ENCODE measurements at regions not wholly inside any gene's neighbourhood (a gene's known extent, or its start where the extent isn't known, plus 50 kb on each side); places are given as distances from the start of the nearest gene placed in this dataset.

- no peak for DNase-seq
Observed at GRCh38 chr10:10385831-10386230, 631.8 kb upstream of the CELF2 start.

- no peak for DNase-seq
Observed at GRCh38 chr10:10389182-10389581, 628.5 kb upstream of the CELF2 start.

- no peak for DNase-seq
Observed at GRCh38 chr10:10392511-10392910, 625.2 kb upstream of the CELF2 start.

DNA sequence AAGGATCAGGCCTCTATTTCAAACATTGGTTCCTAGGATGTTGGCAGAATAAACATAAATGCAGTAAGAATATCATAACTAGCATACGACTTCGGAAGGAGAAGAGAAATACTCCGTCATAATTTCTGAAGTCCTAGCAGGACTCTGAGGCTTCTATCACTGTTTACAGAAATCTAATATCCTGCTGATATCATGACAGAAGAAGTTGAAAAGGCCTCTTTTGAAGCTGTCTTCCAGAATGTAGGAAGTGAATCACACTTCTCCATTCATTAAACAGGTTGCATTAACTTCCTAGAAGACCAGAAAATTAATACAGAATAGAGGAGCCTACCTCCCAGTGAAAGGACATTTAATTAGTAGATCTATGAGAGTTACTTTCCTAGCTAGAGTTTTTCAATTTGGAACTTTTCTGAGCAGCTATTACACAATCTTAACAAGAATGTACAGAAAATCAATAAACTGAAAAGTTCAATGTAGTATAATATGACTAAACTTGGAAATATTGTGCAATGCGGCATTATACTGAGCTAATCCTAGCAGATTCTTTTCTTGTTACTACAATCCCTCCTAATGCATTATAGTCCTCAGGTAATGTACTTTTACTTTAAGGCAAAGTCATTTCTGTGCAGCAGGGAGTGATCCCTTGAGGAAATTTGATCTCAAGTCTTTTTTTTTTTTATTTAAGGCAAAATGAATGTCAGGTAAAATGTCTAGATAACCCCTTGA is 622.6 kb upstream of the CELF2 start:
- no peak for DNase-seq

DNA sequence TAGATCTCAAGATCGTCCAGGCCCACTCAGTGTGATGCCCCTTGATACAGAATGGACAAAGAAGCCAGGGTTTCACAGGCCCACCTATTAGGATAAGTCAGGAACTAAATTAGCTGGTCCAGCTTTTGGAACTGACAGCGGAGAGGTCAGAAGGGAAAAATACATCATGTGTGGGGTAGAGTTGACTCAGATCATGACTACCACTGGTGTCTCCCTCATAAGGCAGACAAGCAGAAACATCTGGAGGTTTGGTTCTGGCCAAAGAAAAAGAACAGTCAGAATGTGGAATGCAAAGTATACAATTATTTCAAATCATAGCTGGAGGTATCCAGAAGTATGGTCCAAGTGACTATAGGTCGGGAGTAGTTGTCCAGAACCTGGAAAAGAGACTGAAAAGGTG is 621.1 kb upstream of the CELF2 start:
- DNase-seq, result no peak

GRCh38 chr10:10397906-10398305 is 619.8 kb upstream of the CELF2 start:
- no peak for DNase-seq

DNA sequence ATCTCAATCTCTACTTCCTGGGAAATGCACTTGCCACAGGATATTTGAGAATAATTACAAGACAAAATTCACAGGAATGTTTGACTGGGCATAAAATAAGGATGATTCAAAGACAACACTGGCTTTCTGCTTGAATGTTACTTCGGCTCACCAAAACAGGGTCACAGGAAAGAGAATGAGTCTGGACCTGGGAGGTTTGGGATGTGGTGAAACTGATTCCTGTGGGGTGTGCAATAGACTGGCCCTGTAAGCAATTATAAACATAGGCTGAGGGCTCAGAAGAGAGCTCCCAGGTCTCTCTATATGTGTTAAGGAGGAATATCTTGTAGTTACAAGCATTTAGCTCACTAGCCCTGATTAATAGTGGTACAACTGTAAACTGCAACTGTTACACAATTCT is 613.9 kb upstream of the CELF2 start:
- DNase-seq, result no peak

GRCh38 chr10:10417671-10418070 is 600.0 kb upstream of the CELF2 start:
- DNase-seq, result no peak

GRCh38 chr10:10418387-10418786 is 599.3 kb upstream of the CELF2 start:
- no peak for DNase-seq

DNA sequence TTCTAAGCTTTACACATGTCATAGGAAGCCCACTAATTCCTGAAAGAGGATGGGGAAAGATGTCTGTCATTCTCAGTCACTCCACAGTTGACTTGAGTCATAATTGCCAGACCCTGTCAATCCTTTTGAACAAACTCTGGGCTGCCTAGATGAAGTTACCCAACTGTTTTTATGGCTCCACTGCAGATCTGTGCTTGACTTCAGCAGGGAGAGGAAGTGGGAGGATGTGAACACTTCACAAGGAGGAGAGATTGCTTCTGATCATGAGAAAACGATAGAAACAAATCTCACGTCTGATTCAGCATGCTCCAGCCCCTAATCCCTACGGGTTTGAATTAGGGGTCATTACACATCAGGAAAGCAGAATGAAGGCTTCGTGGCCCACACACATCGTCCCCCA is 596.6 kb upstream of the CELF2 start:
- no peak for DNase-seq

- no peak for DNase-seq
Observed at GRCh38 chr10:10431422-10432066, 586.1 kb upstream of the CELF2 start.

- no peak for DNase-seq
Observed at GRCh38 chr10:10432296-10433035, 585.2 kb upstream of the CELF2 start.

- DNase-seq, result no peak
Observed at GRCh38 chr10:10434312-10434711, 583.4 kb upstream of the CELF2 start.

- DNase-seq, result no peak
Observed at GRCh38 chr10:10437886-10438285, 579.8 kb upstream of the CELF2 start.

GRCh38 chr10:10438335-10439100 is 579.2 kb upstream of the CELF2 start:
- no peak for DNase-seq

- DNase-seq, result no peak
Observed at GRCh38 chr10:10456856-10457255, 560.8 kb upstream of the CELF2 start.

DNA sequence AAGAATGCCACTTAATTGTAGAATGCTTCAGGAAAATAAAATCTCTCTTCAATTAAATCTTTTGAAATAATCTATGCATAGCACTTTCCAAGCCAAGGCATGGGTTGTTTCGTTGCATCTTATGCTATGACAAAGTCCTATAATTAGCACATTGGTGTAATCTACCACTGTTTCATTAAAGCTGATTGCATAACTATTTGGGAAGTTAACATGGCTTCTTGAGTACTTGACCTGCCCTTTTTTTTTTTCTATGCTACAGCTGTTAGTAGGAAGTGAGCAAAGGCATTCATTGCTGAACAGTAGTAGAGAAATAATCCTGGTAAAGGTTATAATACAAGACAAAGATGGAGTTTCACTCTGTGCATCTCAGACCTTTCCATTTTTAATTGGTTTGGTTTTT is 557.2 kb upstream of the CELF2 start:
- no peak for DNase-seq

- DNase-seq, result no peak
Observed at GRCh38 chr10:10462151-10462941, 555.3 kb upstream of the CELF2 start.

- no peak for DNase-seq
Observed at GRCh38 chr10:10471758-10472157, 545.9 kb upstream of the CELF2 start.

DNA sequence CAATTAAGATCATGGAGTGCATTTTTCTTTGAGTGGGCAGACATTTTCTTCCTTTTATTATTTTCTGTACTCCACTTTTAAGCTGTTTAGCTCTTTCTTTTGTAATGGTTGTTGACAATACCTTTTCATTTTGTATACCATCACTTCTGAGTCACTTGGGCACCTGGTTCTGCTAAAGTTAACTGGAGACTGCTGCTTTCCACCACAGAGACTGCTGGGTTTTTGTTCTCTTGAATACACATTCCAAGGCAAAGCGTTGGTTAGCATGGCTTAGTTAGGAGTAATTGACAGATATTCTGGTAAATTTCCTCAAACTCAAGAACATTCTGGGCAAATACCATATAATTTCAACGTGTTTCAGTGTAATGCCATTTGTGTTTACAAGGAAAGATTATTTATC is 541.9 kb upstream of the CELF2 start:
- no peak for DNase-seq

DNA sequence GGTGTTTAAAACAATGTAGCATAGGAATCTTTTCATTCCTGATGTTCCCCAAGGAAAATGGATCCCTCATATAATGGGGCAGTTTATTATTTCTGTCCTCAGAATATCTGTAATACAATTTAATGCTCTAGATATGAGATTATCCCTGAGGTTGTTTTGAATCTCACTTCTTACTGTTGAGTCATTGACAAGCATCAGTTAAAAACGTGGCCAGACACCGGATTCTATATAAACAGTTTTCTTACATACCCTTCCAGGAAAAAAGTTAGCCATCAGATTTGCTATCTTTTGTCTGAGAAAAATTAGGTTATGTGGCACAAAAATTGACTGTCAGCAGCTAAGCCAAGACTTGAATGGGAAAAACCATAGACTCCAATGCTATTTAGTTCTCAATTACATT is 539.8 kb upstream of the CELF2 start:
- no peak for DNase-seq

DNA sequence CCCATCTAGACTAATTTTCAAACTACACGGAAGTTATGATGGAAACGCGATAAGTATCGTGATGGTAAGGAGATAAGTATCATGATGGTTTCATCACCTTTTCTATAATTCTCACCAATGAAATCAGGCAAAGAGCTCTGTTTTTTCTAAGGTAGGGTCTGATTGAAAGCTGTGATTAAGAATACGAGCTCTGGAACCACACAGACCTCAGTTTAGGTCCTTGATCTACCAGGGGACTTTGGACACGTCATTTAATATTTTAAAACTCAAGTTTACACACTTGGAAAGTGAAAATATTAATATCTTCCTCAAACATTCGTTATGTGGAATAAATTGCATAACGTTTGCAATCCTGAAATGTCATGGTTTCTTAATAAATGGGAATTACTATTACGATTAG is 538.2 kb upstream of the CELF2 start:
- no peak for DNase-seq

GRCh38 chr10:10482613-10483012 is 535.1 kb upstream of the CELF2 start:
- DNase-seq, result no peak
